Endothelial cell (in vitro differentiated cells): ENCODE measurements at regions not wholly inside any gene's neighbourhood (a gene's known extent, or its start where the extent isn't known, plus 50 kb on each side); places are given as distances from the start of the nearest gene placed in this dataset.

Experiments used
- DNase-seq: peaks from one replicate; pipeline ENCODE4 v3.0.0; 2021; ENCODE audit warnings: low spot score
- H3K27ac Mint-ChIP-seq: one replicate; pipeline ENCODE4 v1.8.0; 2021; ENCODE audit warnings: mixed read lengths, inconsistent platforms; ENCODE audit not compliant: unreplicated experiment
- H3K27me3 Mint-ChIP-seq: one replicate; pipeline ENCODE4 v1.8.0; 2021; ENCODE audit warnings: mild to moderate bottlenecking, moderate library complexity, mixed read lengths, inconsistent platforms; ENCODE audit not compliant: unreplicated experiment
- H3K36me3 Mint-ChIP-seq: one replicate; pipeline ENCODE4 v1.8.0; 2021; ENCODE audit warnings: mild to moderate bottlenecking, low read depth, mixed read lengths, inconsistent platforms; ENCODE audit not compliant: unreplicated experiment
- H3K4me1 Mint-ChIP-seq: one replicate; pipeline ENCODE4 v1.8.0; 2021; ENCODE audit warnings: mild to moderate bottlenecking, mixed read lengths, inconsistent platforms; ENCODE audit not compliant: unreplicated experiment
- H3K4me3 Mint-ChIP-seq: one replicate; pipeline ENCODE4 v1.8.0; 2021; ENCODE audit warnings: mild to moderate bottlenecking, mixed read lengths, inconsistent platforms; ENCODE audit not compliant: unreplicated experiment
- H3K9me3 Mint-ChIP-seq: one replicate; pipeline ENCODE4 v1.8.0; 2021; ENCODE audit warnings: mixed read lengths, inconsistent platforms; ENCODE audit not compliant: unreplicated experiment
- TF ChIP-seq, protein P1 (sequence below): fragments of 200-600 bp; sonication (generic); IDR thresholded peaks from one replicate; pipeline ENCODE4 v1.5.0; 2021; ENCODE audit warnings: antibody characterized with exemption; ENCODE audit not compliant: unreplicated experiment

DNA sequence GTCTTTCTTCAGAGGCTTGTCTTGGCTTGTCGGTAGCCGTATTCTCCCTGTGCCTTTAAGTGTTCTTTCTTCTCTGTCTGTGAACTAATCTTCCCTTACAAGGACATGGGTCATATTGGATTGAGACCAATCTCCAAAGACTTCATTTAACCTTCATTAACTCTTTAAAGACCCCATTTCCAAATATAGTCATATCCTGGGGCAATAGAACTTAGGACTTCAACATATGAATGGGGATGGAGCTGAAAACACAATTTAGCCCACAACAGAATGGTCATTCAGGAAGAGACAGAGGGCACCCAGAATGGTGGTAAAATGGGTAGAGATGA, 82.1 kb upstream of the TANK start:
- Mint-ChIP-seq H3K9me3 (no peaks in the 10 kb centered on the region), H3K4me3 (no peak overlapping the region), H3K4me1 (peaks cover 11% of the 10 kb centered on the region), H3K27me3 (no peaks in the 10 kb centered on the region), H3K27ac (no peak overlapping the region), H3K36me3 (no peaks in the 10 kb centered on the region)
- DNase-seq, result no peak
- TF ChIP-seq, protein P1, sequence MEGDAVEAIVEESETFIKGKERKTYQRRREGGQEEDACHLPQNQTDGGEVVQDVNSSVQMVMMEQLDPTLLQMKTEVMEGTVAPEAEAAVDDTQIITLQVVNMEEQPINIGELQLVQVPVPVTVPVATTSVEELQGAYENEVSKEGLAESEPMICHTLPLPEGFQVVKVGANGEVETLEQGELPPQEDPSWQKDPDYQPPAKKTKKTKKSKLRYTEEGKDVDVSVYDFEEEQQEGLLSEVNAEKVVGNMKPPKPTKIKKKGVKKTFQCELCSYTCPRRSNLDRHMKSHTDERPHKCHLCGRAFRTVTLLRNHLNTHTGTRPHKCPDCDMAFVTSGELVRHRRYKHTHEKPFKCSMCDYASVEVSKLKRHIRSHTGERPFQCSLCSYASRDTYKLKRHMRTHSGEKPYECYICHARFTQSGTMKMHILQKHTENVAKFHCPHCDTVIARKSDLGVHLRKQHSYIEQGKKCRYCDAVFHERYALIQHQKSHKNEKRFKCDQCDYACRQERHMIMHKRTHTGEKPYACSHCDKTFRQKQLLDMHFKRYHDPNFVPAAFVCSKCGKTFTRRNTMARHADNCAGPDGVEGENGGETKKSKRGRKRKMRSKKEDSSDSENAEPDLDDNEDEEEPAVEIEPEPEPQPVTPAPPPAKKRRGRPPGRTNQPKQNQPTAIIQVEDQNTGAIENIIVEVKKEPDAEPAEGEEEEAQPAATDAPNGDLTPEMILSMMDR, result no peak

DNA sequence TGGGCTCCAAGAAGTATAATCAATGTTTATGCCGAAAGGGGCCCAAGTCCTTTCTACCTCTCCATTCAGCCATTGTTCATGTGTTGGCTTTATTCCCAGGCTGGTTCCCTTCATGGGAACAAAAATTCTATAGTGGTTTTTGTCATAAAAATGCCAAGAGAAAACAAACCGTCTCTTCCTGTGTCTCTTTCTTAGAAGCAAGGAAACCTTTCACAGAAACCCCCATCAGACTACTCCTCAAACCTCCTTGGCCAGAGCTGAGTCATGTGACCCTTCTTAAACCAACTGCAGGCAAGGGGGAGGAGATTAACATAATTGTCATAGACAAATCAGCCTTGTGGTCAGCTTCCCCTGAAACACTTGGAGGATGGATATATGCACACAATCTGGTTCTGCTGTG, 75.1 kb upstream of the TANK start:
- DNase-seq, result no peak
- Mint-ChIP-seq H3K9me3 (no peaks in the 10 kb centered on the region), H3K27ac (no peak overlapping the region), H3K4me1 (peaks cover 6% of the 10 kb centered on the region), H3K27me3 (no peaks in the 10 kb centered on the region), H3K36me3 (no peaks in the 10 kb centered on the region), H3K4me3 (no peak overlapping the region)
- TF ChIP-seq, protein P1, result no peak

GRCh38 chr2:161088658-161089350, 71.4 kb upstream of the TANK start:
- Mint-ChIP-seq H3K4me3 (no peak overlapping the region), H3K36me3 (no peaks in the 10 kb centered on the region), H3K4me1 (peaks cover 19% of the 10 kb centered on the region), H3K27me3 (no peaks in the 10 kb centered on the region), H3K9me3 (no peaks in the 10 kb centered on the region), H3K27ac (no peak overlapping the region)
- DNase-seq, result no peak
- TF ChIP-seq, protein P1, result no peak

- H3K4me1 Mint-ChIP-seq, result peaks cover 28% of the 10 kb centered on the region
- H3K9me3 Mint-ChIP-seq, result no peaks in the 10 kb centered on the region
- H3K27me3 Mint-ChIP-seq, result no peaks in the 10 kb centered on the region
- TF ChIP-seq, protein P1, result no peak
- DNase-seq, result peak; percentile 53
- H3K4me3 Mint-ChIP-seq, result no peak overlapping the region
- peak overlapping the region; percentile 33 for H3K27ac Mint-ChIP-seq
- no peaks in the 10 kb centered on the region for H3K36me3 Mint-ChIP-seq
Measured at GRCh38 chr2:161090411-161090810, 69.8 kb upstream of the TANK start.

- TF ChIP-seq, protein P1, result no peak
- H3K36me3 Mint-ChIP-seq, result peaks cover 3% of the 10 kb centered on the region
- peaks cover 25% of the 10 kb centered on the region for H3K4me1 Mint-ChIP-seq
- H3K4me3 Mint-ChIP-seq, result no peak overlapping the region
- H3K27ac Mint-ChIP-seq, result no peak overlapping the region
- peaks cover 3% of the 10 kb centered on the region for H3K27me3 Mint-ChIP-seq
- DNase-seq, result no peak
- H3K9me3 Mint-ChIP-seq, result no peaks in the 10 kb centered on the region
Measured at GRCh38 chr2:161095314-161095713, 64.9 kb upstream of the TANK start.
